D721Med (cell line): ENCODE measurements at regions not wholly inside any gene's neighbourhood (a gene's known extent, or its start where the extent isn't known, plus 50 kb on each side); places are given as distances from the start of the nearest gene placed in this dataset.
"Not testable (repeated sequence)": the region's sequence is repeated elsewhere in the genome, so short reads cannot be mapped to it uniquely, and the experiment has no call there.

Source experiments
- DNase-seq: peaks from one replicate; pipeline ENCODE4 v3.0.0; 2011; ENCODE audit warnings: low spot score; ENCODE audit not compliant: insufficient read length
- FAIRE-seq: peaks from 2 replicates; lab custom pipeline; 2011; peaks lifted over from hg19 to GRCh38; lab: Jason Lieb, UNC
- CTCF ChIP-seq: IDR thresholded peaks from 2 replicates; pipeline ENCODE4 v1.5.1; 2012; ENCODE audit warnings: mild to moderate bottlenecking, control low read depth; ENCODE audit not compliant: insufficient read depth; ENCODE audit errors: missing control alignments

- no peak for DNase-seq
- FAIRE-seq = no peak
- TF ChIP-seq CTCF = no peak
These were observed 393.8 kb downstream of the OLFM4 start for GRCh38 chr13:53422415-53422814.

GRCh38 chr13:53436396-53436795 is 407.8 kb downstream of the OLFM4 start:
- DNase-seq (no peak), FAIRE-seq (no peak)
- no peak for TF ChIP-seq CTCF

- no peak for TF ChIP-seq CTCF
- DNase-seq (no peak), FAIRE-seq (no peak)
These were observed 411.0 kb downstream of the OLFM4 start for GRCh38 chr13:53439439-53440225.

DNA sequence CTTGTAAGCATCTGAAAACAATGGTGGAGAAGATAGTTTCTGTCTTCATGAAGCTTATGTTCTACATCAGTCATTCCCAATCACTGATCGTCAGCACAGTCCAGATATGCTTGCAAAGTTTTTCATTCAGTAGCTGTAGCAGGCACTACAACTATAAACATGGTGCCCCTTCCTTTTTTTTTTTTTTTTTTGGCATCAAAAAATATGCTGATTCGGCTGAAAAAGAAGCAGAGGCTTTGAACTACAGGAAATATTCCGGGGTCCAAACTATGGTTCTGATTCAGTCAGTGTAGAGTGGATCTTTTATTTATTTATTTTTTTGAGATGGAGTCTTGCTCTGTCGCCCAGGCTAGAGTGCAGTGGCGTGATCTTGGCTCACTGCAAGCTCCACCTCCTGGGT is 414.4 kb downstream of the OLFM4 start:
- FAIRE-seq (no peak), DNase-seq (no peak)
- no peak for TF ChIP-seq CTCF

DNA sequence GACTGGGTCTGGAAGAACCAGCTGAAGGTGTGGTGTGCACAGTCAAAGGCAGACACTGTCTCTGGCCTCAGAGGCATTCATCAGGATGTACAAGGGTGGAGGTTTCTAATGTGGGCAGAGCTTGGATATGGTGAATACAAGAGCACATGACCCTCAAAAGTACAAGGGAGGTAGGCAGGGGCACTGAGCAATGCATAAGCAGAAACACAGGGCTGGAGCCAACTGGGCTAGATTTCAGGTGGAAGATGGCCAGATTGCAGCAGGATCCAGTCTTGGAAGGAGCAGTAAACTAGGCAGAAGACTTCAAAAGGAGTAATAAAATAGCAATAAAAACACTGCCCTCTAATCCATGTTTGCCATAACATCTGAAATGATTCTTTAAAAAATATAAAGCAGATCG is 417.1 kb downstream of the OLFM4 start:
- DNase-seq (no peak), FAIRE-seq (no peak)
- no peak for TF ChIP-seq CTCF

GRCh38 chr13:53447456-53447855 is 418.8 kb downstream of the OLFM4 start:
- no peak for DNase-seq
- no peak for FAIRE-seq
- TF ChIP-seq CTCF = no peak

GRCh38 chr13:53447863-53448262 is 419.2 kb downstream of the OLFM4 start:
- no peak for DNase-seq
- FAIRE-seq = no peak
- no peak for TF ChIP-seq CTCF

- not testable (repeated sequence) for FAIRE-seq, DNase-seq
These were observed 423.7 kb downstream of the OLFM4 start for GRCh38 chr13:53452263-53452808.
